ENCODE measurements at regions not wholly inside any gene's neighbourhood (a gene's known extent, or its start where the extent isn't known, plus 50 kb on each side); places are given as distances from the start of the nearest gene placed in this dataset.

DNA sequence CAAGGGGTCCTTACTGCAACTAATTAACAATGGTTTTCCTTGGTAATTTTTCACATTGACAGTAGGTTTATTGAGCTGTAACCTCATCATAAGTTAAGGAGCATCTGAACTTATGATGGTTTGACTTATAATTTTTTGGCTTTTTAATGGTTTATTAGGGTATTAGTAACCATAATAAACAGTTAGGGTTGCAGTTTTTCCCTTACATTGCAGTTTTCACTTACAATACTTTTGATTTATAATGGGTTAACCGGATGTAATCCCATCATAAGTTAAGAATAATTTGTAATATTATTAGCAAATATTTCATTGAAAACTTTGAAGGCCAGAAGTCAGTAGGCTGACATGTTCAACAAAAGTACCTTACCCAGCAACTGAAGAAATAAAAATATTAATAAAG is 811.6 kb downstream of the TRHDE start:
- no peaks in the 10 kb centered on the region for H3K9me3 ChIP-seq (ENCODE audit: low read depth)
- no peak overlapping the region for H3K4me3 ChIP-seq
- no peaks in the 10 kb centered on the region for H3K27me3 ChIP-seq
- no peak for DNase-seq (ENCODE audit: low read depth in 1 of 2, low spot score in 1 of 2)
- no peaks in the 10 kb centered on the region for H3K4me1 ChIP-seq (ENCODE audit: low read depth)
- TF ChIP-seq, protein P1, sequence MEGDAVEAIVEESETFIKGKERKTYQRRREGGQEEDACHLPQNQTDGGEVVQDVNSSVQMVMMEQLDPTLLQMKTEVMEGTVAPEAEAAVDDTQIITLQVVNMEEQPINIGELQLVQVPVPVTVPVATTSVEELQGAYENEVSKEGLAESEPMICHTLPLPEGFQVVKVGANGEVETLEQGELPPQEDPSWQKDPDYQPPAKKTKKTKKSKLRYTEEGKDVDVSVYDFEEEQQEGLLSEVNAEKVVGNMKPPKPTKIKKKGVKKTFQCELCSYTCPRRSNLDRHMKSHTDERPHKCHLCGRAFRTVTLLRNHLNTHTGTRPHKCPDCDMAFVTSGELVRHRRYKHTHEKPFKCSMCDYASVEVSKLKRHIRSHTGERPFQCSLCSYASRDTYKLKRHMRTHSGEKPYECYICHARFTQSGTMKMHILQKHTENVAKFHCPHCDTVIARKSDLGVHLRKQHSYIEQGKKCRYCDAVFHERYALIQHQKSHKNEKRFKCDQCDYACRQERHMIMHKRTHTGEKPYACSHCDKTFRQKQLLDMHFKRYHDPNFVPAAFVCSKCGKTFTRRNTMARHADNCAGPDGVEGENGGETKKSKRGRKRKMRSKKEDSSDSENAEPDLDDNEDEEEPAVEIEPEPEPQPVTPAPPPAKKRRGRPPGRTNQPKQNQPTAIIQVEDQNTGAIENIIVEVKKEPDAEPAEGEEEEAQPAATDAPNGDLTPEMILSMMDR (IDR thresholded peaks at IDR 0.05; ENCODE audit: low read depth, low read length): no peak
- H3K27ac ChIP-seq: no peak overlapping the region
- H3K36me3 ChIP-seq: no peaks in the 10 kb centered on the region

DNA sequence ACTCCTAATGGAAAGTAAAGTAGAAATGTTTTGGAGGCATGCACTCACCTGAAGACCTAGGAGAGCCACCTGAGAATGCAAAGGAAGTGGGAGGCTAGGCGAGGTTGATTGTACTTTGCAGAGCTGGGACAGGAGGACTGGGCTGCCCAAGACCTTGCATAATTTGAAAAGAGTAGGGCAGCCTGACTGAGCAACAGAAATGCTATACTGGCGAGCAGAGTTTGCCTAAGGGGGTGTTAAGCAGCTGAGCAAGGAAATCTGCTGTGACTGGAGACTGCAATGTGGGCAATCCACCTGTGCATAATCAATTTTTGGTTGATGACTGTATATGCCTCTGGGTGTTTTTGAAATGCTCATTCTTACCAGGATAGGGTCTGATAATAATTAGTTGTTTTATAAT is 834.1 kb downstream of the TRHDE start:
- H3K27me3 ChIP-seq: no peaks in the 10 kb centered on the region
- no peaks in the 10 kb centered on the region for H3K36me3 ChIP-seq
- TF ChIP-seq, protein P1 (IDR thresholded peaks at IDR 0.05; ENCODE audit: low read depth, low read length): no peak
- no peaks in the 10 kb centered on the region for H3K9me3 ChIP-seq (ENCODE audit: low read depth)
- no peaks in the 10 kb centered on the region for H3K4me1 ChIP-seq (ENCODE audit: low read depth)
- H3K4me3 ChIP-seq: no peak overlapping the region
- no peak overlapping the region for H3K27ac ChIP-seq
- DNase-seq (ENCODE audit: low read depth in 1 of 2, low spot score in 1 of 2): no peak

DNA sequence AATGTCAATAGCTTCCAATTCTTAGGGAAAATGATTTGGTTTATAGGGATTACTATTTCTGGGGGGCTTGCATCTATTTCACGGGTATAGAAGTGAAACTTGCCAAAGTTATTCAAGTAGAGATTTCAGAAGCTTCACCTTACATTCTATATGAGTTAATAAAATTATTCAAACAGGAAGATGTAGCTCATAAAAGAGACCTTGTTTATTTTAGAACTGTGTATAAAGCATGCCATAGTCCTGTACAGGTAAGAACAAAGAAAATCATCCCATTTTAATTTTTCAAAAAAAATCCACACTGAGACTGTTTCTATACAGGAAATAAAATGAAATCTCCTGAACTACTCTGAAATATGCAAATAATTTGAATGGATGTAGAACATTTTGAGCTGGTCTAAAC is 834.7 kb downstream of the TRHDE start:
- Histone ChIP-seq H3K27me3 (no peaks in the 10 kb centered on the region), H3K27ac (no peak overlapping the region), H3K4me1 (ENCODE audit: low read depth) (no peaks in the 10 kb centered on the region), H3K4me3 (no peak overlapping the region), H3K9me3 (ENCODE audit: low read depth) (no peaks in the 10 kb centered on the region), H3K36me3 (no peaks in the 10 kb centered on the region)
- DNase-seq (ENCODE audit: low read depth in 1 of 2, low spot score in 1 of 2): no peak
- TF ChIP-seq, protein P1 (IDR thresholded peaks at IDR 0.05; ENCODE audit: low read depth, low read length): no peak

DNA sequence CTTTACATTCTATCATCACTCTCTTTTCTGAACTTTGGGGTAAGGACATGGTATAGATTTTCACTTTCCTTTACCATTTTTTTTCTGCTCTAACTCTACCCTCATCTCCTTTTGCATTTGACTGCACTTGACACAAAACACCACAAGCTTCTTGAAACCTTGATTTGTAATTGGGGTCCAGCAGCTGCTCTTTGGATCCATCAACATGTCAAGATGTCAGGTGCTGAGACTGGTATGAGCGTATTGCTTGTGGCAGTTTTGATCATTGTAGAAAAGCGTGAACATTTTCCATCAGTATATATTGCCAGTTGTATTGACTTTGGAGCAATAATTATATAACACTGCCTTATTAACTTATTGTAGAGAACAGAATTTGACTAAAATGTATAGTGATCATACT is 838.6 kb downstream of the TRHDE start:
- no peak overlapping the region for H3K4me3 ChIP-seq
- no peaks in the 10 kb centered on the region for H3K27me3 ChIP-seq
- TF ChIP-seq, protein P1 (IDR thresholded peaks at IDR 0.05; ENCODE audit: low read depth, low read length): no peak
- no peaks in the 10 kb centered on the region for H3K9me3 ChIP-seq (ENCODE audit: low read depth)
- no peak for DNase-seq (ENCODE audit: low read depth in 1 of 2, low spot score in 1 of 2)
- H3K36me3 ChIP-seq: no peaks in the 10 kb centered on the region
- no peak overlapping the region for H3K27ac ChIP-seq
- H3K4me1 ChIP-seq (ENCODE audit: low read depth): no peaks in the 10 kb centered on the region

DNA sequence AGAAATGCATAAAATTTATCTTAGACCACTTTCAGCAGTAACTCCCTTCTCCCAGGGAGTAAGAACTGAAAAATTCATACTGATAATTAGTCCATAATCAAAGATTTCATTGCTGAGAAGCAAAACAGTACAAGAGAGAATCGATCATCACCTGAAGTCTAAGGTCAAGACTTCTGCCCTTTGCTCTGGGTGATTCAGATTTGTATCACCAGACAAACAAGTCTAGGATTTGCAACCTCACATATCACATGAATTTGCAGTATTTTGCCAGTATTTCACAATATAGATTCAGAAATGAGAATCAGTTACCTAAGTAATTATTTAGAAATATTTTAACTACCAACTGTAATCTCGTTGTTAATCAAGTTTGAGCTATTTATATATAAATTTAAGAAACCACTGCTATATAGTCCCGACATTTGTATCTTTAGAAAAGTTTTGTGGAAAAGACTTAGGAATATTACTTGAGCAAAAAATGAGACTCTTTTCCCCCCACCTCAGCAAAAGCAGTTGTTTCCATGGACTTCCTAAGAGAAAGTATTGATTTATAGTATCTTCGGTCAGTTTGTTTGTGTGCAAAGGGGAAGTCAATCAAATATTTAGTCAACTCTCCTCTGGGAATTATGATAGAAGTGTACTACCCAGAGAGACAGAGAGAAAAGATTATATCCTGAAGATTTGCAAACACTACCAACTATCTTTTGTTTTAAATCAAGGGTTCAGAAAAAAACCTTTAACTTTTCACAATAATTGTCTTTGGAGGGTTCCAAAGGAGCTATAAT is 840.1 kb downstream of the TRHDE start:
- no peak overlapping the region for H3K27ac ChIP-seq
- H3K9me3 ChIP-seq (ENCODE audit: low read depth): no peaks in the 10 kb centered on the region
- no peak overlapping the region for H3K4me3 ChIP-seq
- no peaks in the 10 kb centered on the region for H3K27me3 ChIP-seq
- TF ChIP-seq, protein P1 (IDR thresholded peaks at IDR 0.05; ENCODE audit: low read depth, low read length): no peak
- H3K36me3 ChIP-seq: no peaks in the 10 kb centered on the region
- H3K4me1 ChIP-seq (ENCODE audit: low read depth): no peaks in the 10 kb centered on the region
- no peak for DNase-seq (ENCODE audit: low read depth in 1 of 2, low spot score in 1 of 2)
